ENCODE measurements at regions not wholly inside any gene's neighbourhood (a gene's known extent, or its start where the extent isn't known, plus 50 kb on each side); places are given as distances from the start of the nearest gene placed in this dataset.

GRCh38 chr15:91411586-91411985 is 311.5 kb downstream of the SV2B start:
- intact Hi-C loops (cut with DNase I, micrococcal nuclease) = no loop called here
- H3K4me1 Mint-ChIP-seq (ENCODE audit: low read depth) = peaks cover 22% of the 10 kb centered on the region
- no peaks in the 10 kb centered on the region for H3K27me3 ChIP-seq (ENCODE audit: control insufficient read depth in 1 of 2, insufficient read depth in 2 of 2, low read length in 2 of 2)
- DNase-seq (no peak), ATAC-seq (ENCODE audit: poor library complexity) (no peak)
- H3K4me3 ChIP-seq (ENCODE audit: low read length) = no peak overlapping the region
- H3K9me3 Mint-ChIP-seq = no peaks in the 10 kb centered on the region
- no peak overlapping the region for H3K27ac ChIP-seq (ENCODE audit: low read depth in 1 of 2, low read length in 2 of 2)
- H3K4me3 Mint-ChIP-seq = no peak overlapping the region
- H3K4me1 ChIP-seq (ENCODE audit: insufficient read depth, low read length) = peaks cover 7% of the 10 kb centered on the region
- H3K27ac Mint-ChIP-seq = no peak overlapping the region
- H3K27me3 Mint-ChIP-seq = no peaks in the 10 kb centered on the region
- TF ChIP-seq CTCF (IDR thresholded peaks at IDR 0.05) = no peak
- no peaks in the 10 kb centered on the region for H3K36me3 ChIP-seq (ENCODE audit: insufficient read depth, low read length)
- CTCF ChIA-PET = no interaction called here
- POLR2A ChIA-PET = no interaction called here
- no peaks in the 10 kb centered on the region for H3K36me3 Mint-ChIP-seq (ENCODE audit: low read depth)
- no peaks in the 10 kb centered on the region for H3K9me3 ChIP-seq (ENCODE audit: control insufficient read depth in 1 of 2, insufficient read depth in 1 of 2, low read length in 2 of 2)

- CTCF ChIA-PET = no interaction called here
- H3K27ac Mint-ChIP-seq = no peak overlapping the region
- TF ChIP-seq CTCF (IDR thresholded peaks at IDR 0.05) = no peak
These were observed 312.3 kb downstream of the SV2B start for GRCh38 chr15:91412138-91412928.

GRCh38 chr15:91413142-91413541 is 313.1 kb downstream of the SV2B start:
- Histone ChIP-seq H3K4me3 (ENCODE audit: low read length) (no peak overlapping the region), H3K27ac (ENCODE audit: low read depth in 1 of 2, low read length in 2 of 2) (no peak overlapping the region), H3K9me3 (ENCODE audit: control insufficient read depth in 1 of 2, insufficient read depth in 1 of 2, low read length in 2 of 2) (no peaks in the 10 kb centered on the region), H3K36me3 (ENCODE audit: insufficient read depth, low read length) (no peaks in the 10 kb centered on the region), H3K27me3 (ENCODE audit: control insufficient read depth in 1 of 2, insufficient read depth in 2 of 2, low read length in 2 of 2) (no peaks in the 10 kb centered on the region), H3K4me1 (ENCODE audit: insufficient read depth, low read length) (no peaks in the 10 kb centered on the region)
- DNase-seq (no peak), ATAC-seq (ENCODE audit: poor library complexity) (no peak)
- Mint-ChIP-seq H3K4me3 (no peak overlapping the region), H3K36me3 (ENCODE audit: low read depth) (no peaks in the 10 kb centered on the region), H3K27me3 (no peaks in the 10 kb centered on the region), H3K9me3 (no peaks in the 10 kb centered on the region), H3K27ac (no peak overlapping the region), H3K4me1 (ENCODE audit: low read depth) (peaks cover 9% of the 10 kb centered on the region)
- TF ChIP-seq CTCF (IDR thresholded peaks at IDR 0.05) = no peak
- ChIA-PET POLR2A (no interaction called here), CTCF (no interaction called here)
- intact Hi-C loops (cut with DNase I, micrococcal nuclease) = no loop called here

More at GRCh38 chr15:91412138-91412928, 312.3 kb downstream of the SV2B start:
- no peaks in the 10 kb centered on the region for H3K36me3 Mint-ChIP-seq (ENCODE audit: low read depth)
- Histone ChIP-seq H3K4me3 (ENCODE audit: low read length) (no peak overlapping the region), H3K9me3 (ENCODE audit: control insufficient read depth in 1 of 2, insufficient read depth in 1 of 2, low read length in 2 of 2) (no peaks in the 10 kb centered on the region), H3K36me3 (ENCODE audit: insufficient read depth, low read length) (no peaks in the 10 kb centered on the region), H3K27me3 (ENCODE audit: control insufficient read depth in 1 of 2, insufficient read depth in 2 of 2, low read length in 2 of 2) (no peaks in the 10 kb centered on the region), H3K4me1 (ENCODE audit: insufficient read depth, low read length) (peaks cover 3% of the 10 kb centered on the region), H3K27ac (ENCODE audit: low read depth in 1 of 2, low read length in 2 of 2) (no peak overlapping the region)
- DNase-seq (no peak), ATAC-seq (ENCODE audit: poor library complexity) (no peak)
- H3K9me3 Mint-ChIP-seq = no peaks in the 10 kb centered on the region
- POLR2A ChIA-PET = no interaction called here
- intact Hi-C loops (cut with DNase I, micrococcal nuclease) = no loop called here
- no peak overlapping the region for H3K4me3 Mint-ChIP-seq
- H3K27me3 Mint-ChIP-seq = no peaks in the 10 kb centered on the region
- H3K4me1 Mint-ChIP-seq (ENCODE audit: low read depth) = peaks cover 17% of the 10 kb centered on the region

Measured in CD4-positive, alpha-beta T cell (primary cell).